Mammary epithelial cell (primary cell): ENCODE measurements at regions not wholly inside any gene's neighbourhood (a gene's known extent, or its start where the extent isn't known, plus 50 kb on each side); places are given as distances from the start of the nearest gene placed in this dataset.

Source experiments
- CTCF ChIP-seq, 2 donors: IDR thresholded peaks in 1 of 2; conservative IDR thresholded peaks in 1 of 2; 2 replicates each; pipeline ENCODE4 v1.5.1; 2011 to 2012; ENCODE audit warnings: inconsistent platforms in 2 of 2, low read length in 2 of 2, mild to moderate bottlenecking in 2 of 2, control low read depth in 1 of 2, low read depth in 1 of 2; ENCODE audit not compliant: insufficient read depth in 1 of 2; ENCODE audit errors: extremely low read depth in 1 of 2
- EZH2 ChIP-seq: IDR thresholded peaks from 2 replicates; pipeline ENCODE4 v1.6.1; 2012; ENCODE audit warnings: low read length, inconsistent platforms, borderline replicate concordance

GRCh38 chr4:43423276-43423675 lies 530.8 kb downstream of the GRXCR1 start:
- TF ChIP-seq CTCF (conservative IDR thresholded peaks at IDR 0.05 in 1 of 2, IDR thresholded peaks at IDR 0.05 in 1 of 2; ENCODE audit: extremely low read depth in 1 of 2, insufficient read depth in 1 of 2, low read depth in 1 of 2, low read length in 2 of 2): no peak
- TF ChIP-seq EZH2: no peak
